WTC11 (cell line): ENCODE measurements at regions not wholly inside any gene's neighbourhood (a gene's known extent, or its start where the extent isn't known, plus 50 kb on each side); places are given as distances from the start of the nearest gene placed in this dataset.
"Not testable (repeated sequence)": the region's sequence is repeated elsewhere in the genome, so short reads cannot be mapped to it uniquely, and the experiment has no call there.

Experiments
- ATAC-seq: fragments of 200-7000 bp; cut with Tn5 transposase; 2 replicates; pipeline ENCODE4 v1.10.0; 2021; ENCODE audit warnings: mild to moderate bottlenecking, moderate library complexity
- CTCF ChIA-PET: fragments of 300-600 bp; sonication (Branson Sonifier 250); formaldehyde crosslinking; loops from one replicate; lab custom pipeline; 2021; ENCODE audit warnings: antibody characterized with exemption; lab: Charles Lee
- POLR2A ChIA-PET: fragments of 350-600 bp; sonication (Branson Sonifier 250); formaldehyde crosslinking; loops from one replicate; lab custom pipeline; 2021; ENCODE audit warnings: antibody characterized with exemption; lab: Charles Lee
- DNase-seq: peaks from one replicate; pipeline ENCODE4 v3.0.0; 2021; ENCODE audit warnings: low spot score
- H3K27ac Mint-ChIP-seq: 2 replicates; pipeline ENCODE4 v1.8.0; 2021; ENCODE audit warnings: mixed read lengths
- H3K27me3 Mint-ChIP-seq: 2 replicates; pipeline ENCODE4 v1.8.0; 2021; ENCODE audit warnings: low read depth, mild to moderate bottlenecking, moderate library complexity, mixed read lengths
- H3K36me3 Mint-ChIP-seq: 2 replicates; pipeline ENCODE4 v1.8.0; 2021; ENCODE audit warnings: mixed read lengths
- H3K4me1 Mint-ChIP-seq: 2 replicates; pipeline ENCODE4 v1.8.0; 2022; ENCODE audit warnings: mixed read lengths
- H3K4me3 Mint-ChIP-seq: 2 replicates; pipeline ENCODE4 v1.8.0; 2021; ENCODE audit warnings: mild to moderate bottlenecking, moderate library complexity, mixed read lengths
- H3K9me3 Mint-ChIP-seq: 2 replicates; pipeline ENCODE4 v1.8.0; 2021; ENCODE audit warnings: mixed read lengths
- ATF6 ChIP-seq: sonication (generic); formaldehyde crosslinking; IDR thresholded peaks from 2 replicates; pipeline ENCODE4 v1.8.1; 2023; ENCODE audit warnings: mild to moderate bottlenecking, missing genetic modification reagents
- E2F1 ChIP-seq: sonication (generic); formaldehyde crosslinking; IDR thresholded peaks from 2 replicates; pipeline ENCODE4 v1.8.0; 2022; ENCODE audit warnings: mild to moderate bottlenecking, missing genetic modification reagents
- ETV6 ChIP-seq: sonication (generic); formaldehyde crosslinking; IDR thresholded peaks from 2 replicates; pipeline ENCODE4 v1.8.1; 2022; ENCODE audit warnings: mild to moderate bottlenecking, missing genetic modification reagents
- FOXJ3 ChIP-seq: sonication (generic); formaldehyde crosslinking; IDR thresholded peaks from 2 replicates; pipeline ENCODE4 v1.9.0; 2021; ENCODE audit warnings: missing genetic modification reagents, mild to moderate bottlenecking, borderline replicate concordance
- FOXP4 ChIP-seq: sonication (generic); formaldehyde crosslinking; IDR thresholded peaks from 2 replicates; pipeline ENCODE4 v1.8.0; 2022; ENCODE audit warnings: mild to moderate bottlenecking, missing genetic modification reagents
- KAT7 ChIP-seq: sonication (generic); formaldehyde crosslinking; IDR thresholded peaks from 2 replicates; pipeline ENCODE4 v1.8.1; 2023; ENCODE audit warnings: missing genetic modification reagents, mild to moderate bottlenecking, borderline replicate concordance
- MAX ChIP-seq: sonication (generic); formaldehyde crosslinking; IDR thresholded peaks from 2 replicates; pipeline ENCODE4 v1.8.0; 2022; ENCODE audit warnings: mild to moderate bottlenecking, missing genetic modification reagents
- NFATC4 ChIP-seq: fragments of 250-450 bp; sonication (Bioruptor Pico); IDR thresholded peaks from 2 replicates; pipeline ENCODE4 v1.9.0; 2021; ENCODE audit warnings: mild to moderate bottlenecking
- PREB ChIP-seq: sonication (generic); formaldehyde crosslinking; IDR thresholded peaks from 2 replicates; pipeline ENCODE4 v1.8.1; 2022; ENCODE audit warnings: mild to moderate bottlenecking, missing genetic modification reagents, moderate library complexity, borderline replicate concordance
- PRRX2 ChIP-seq: fragments of 250-450 bp; sonication (Bioruptor Pico); IDR thresholded peaks from 2 replicates; pipeline ENCODE4 v1.8.0; 2021; ENCODE audit warnings: mild to moderate bottlenecking
- STAT6 ChIP-seq: sonication (generic); formaldehyde crosslinking; conservative IDR thresholded peaks from 2 replicates; pipeline ENCODE4 v1.8.1; 2023; ENCODE audit warnings: mild to moderate bottlenecking, low read depth, missing genetic modification reagents, moderate library complexity
- TCF7 ChIP-seq: sonication (generic); formaldehyde crosslinking; IDR thresholded peaks from 2 replicates; pipeline ENCODE4 v1.8.0; 2022; ENCODE audit warnings: mild to moderate bottlenecking, low read depth, missing genetic modification reagents, moderate library complexity
- TEAD4 ChIP-seq: sonication (generic); formaldehyde crosslinking; IDR thresholded peaks from 2 replicates; pipeline ENCODE4 v1.8.0; 2022; ENCODE audit warnings: mild to moderate bottlenecking, missing genetic modification reagents
- USF2 ChIP-seq: sonication (generic); formaldehyde crosslinking; IDR thresholded peaks from 2 replicates; pipeline ENCODE4 v1.8.1; 2023; ENCODE audit warnings: mild to moderate bottlenecking, missing genetic modification reagents, moderate library complexity
- ZMAT4 ChIP-seq: fragments of 250-450 bp; sonication (Bioruptor Pico); IDR thresholded peaks from 2 replicates; pipeline ENCODE4 v1.9.0; 2021; ENCODE audit warnings: mild to moderate bottlenecking
- ZNF232 ChIP-seq: sonication (generic); formaldehyde crosslinking; IDR thresholded peaks from 2 replicates; pipeline ENCODE4 v1.8.0; 2022; ENCODE audit warnings: mild to moderate bottlenecking, missing genetic modification reagents
- ZNF423 ChIP-seq: fragments of 250-450 bp; sonication (Bioruptor Pico); IDR thresholded peaks from 2 replicates; pipeline ENCODE4 v2.1.2; 2022; ENCODE audit warnings: mild to moderate bottlenecking, moderate library complexity

- no peak for TF ChIP-seq FOXP4 (CRISPR knock-in tag)
Observed at GRCh38 chr7:118436663-118437062, 212.2 kb downstream of the ANKRD7 start (continued).

- H3K4me3 Mint-ChIP-seq, ATAC-seq, DNase-seq, H3K27me3 Mint-ChIP-seq, POLR2A ChIA-PET, CTCF ChIA-PET, H3K27ac Mint-ChIP-seq, H3K36me3 Mint-ChIP-seq, H3K4me1 Mint-ChIP-seq: not testable (repeated sequence)
- H3K9me3 Mint-ChIP-seq, result peaks cover 13% of the 10 kb centered on the region
Observed at GRCh38 chr7:118449030-118449429, 224.5 kb downstream of the ANKRD7 start.

- DNase-seq (no peak), ATAC-seq (no peak)
- Mint-ChIP-seq H3K4me3 (no peak overlapping the region), H3K36me3 (no peaks in the 10 kb centered on the region), H3K4me1 (no peaks in the 10 kb centered on the region), H3K27me3 (no peaks in the 10 kb centered on the region), H3K27ac (no peak overlapping the region), H3K9me3 (peaks cover 10% of the 10 kb centered on the region)
- ChIA-PET POLR2A (no interaction called here), CTCF (no interaction called here)
- TF ChIP-seq ZMAT4 (CRISPR knock-in tag) (no peak), FOXJ3 (CRISPR knock-in tag) (no peak), ATF6 (CRISPR knock-in tag) (no peak), MAX (CRISPR knock-in tag) (no peak), PRRX2 (CRISPR knock-in tag) (no peak), E2F1 (CRISPR knock-in tag) (no peak), USF2 (CRISPR knock-in tag) (no peak), ZNF423 (no peak), KAT7 (CRISPR knock-in tag) (no peak)
Observed at GRCh38 chr7:118449797-118450567, 225.5 kb downstream of the ANKRD7 start.

GRCh38 chr7:118452128-118452527 lies 227.6 kb downstream of the ANKRD7 start:
- Mint-ChIP-seq H3K36me3 (peaks cover 6% of the 10 kb centered on the region), H3K9me3 (peaks cover 22% of the 10 kb centered on the region), H3K27ac (no peak overlapping the region), H3K4me1 (no peaks in the 10 kb centered on the region), H3K27me3 (no peaks in the 10 kb centered on the region), H3K4me3 (no peak overlapping the region)
- ATAC-seq (no peak), DNase-seq (no peak)
- ChIA-PET CTCF (no interaction called here), POLR2A (no interaction called here)
- TF ChIP-seq ETV6 (CRISPR knock-in tag) (no peak), PREB (CRISPR knock-in tag) (no peak), TEAD4 (CRISPR knock-in tag) (no peak), TCF7 (no peak), NFATC4 (CRISPR knock-in tag) (no peak), ZNF232 (CRISPR knock-in tag) (no peak), STAT6 (CRISPR knock-in tag) (no peak)
